NCI-H1105 (cell line): ENCODE measurements at regions not wholly inside any gene's neighbourhood (a gene's known extent, or its start where the extent isn't known, plus 50 kb on each side); places are given as distances from the start of the nearest gene placed in this dataset.
"Not testable (repeated sequence)": the region's sequence is repeated elsewhere in the genome, so short reads cannot be mapped to it uniquely, and the experiment has no call there.

Experiments used
- DNase-seq: peaks from one replicate; lab custom pipeline; 2025; lab: John Stamatoyannopoulos, UW

DNA sequence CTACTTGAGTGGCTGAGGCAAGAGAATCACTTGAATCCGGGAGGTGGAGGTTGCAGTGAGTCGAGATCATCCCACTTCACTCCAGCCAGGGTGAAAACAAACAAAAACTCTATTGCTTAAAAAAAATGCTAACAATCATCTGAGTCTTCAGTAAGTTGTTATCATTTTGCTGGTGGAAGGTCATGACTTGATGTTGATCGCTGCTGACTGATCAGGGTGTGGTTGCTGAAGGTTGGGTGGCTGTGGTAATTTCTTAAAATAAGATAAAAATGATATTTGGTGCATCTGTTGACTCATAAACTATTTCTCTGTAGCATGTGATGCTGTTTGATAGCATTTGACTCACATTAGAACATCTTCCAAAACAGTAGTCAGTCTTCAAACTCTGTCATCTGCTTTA lies 349.4 kb upstream of the PAPPA start:
- DNase-seq, result no peak

DNA sequence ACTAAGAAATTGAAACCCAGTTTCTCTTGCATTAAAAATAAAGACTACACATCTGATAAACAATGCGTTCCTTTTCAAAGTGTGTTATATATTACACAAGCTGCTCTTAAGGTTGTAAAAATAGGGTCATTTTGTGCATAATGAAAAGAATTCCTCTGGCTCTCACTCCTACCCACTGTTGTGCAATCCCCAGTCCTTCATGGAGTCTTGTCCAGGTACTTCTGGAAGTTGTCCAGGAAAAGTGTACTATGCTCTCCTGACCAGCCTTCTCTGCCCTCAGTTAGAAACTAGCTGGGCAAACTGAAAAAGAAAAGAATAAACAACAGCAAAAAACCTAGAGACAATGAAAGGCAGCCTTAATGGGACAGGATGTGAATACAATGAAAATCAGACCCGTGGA lies 345.5 kb upstream of the PAPPA start:
- no peak for DNase-seq

DNA sequence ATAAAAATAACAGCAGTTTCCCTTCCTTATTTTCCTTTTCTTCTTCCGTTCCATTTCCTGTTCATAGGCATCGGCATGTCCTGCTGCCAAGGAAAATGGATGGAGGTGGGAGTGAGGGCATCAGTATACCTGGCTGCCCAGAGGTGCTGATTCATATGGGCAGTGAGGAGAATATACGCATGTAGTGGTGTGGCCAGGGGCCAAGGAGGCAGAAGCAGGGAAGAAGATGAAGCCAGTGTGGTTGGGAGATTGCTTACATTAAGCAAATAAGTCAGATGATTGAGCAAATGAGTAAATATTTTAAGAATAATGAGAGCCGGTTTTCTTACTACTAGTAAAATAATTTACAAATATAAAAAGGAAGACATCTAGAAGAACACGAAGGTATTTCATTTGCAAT lies 344.9 kb upstream of the PAPPA start:
- DNase-seq, result no peak

DNA sequence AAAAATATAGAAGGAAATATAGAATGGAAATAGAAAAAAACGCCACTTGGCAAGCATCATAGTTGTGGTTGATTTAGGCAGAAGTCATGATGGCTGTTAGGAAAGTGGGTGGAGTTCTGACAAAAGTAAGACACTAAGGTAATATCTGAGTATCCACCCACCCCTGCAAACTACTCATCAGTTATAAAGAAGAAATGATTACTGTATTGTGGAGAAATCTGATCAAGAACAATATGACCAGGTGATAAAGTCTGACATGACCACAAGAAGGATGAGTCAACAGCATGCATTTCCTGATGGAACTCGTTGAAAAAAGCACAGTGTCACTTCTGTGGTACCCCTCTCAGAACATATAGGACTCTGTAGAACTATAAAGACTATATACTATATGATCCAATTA lies 343.4 kb upstream of the PAPPA start:
- no peak for DNase-seq

DNA sequence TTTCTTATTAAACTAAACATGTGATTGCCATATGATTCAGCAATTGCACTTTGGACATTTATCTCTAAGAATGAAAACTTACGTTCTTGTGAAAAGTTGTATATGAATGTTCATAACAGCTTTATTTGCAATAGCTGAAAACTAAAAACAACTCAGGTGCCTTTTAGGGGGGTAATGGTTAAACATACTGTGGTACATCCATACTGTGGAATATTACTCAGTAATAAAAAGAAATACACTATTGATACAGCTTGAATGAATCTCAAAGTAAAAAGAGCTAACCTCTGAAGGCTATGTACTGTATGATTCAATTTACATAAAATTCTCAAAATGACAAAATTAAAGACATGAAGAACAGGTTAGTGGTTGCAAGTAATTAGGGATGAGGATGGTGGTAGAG lies 339.5 kb upstream of the PAPPA start:
- no peak for DNase-seq

DNA sequence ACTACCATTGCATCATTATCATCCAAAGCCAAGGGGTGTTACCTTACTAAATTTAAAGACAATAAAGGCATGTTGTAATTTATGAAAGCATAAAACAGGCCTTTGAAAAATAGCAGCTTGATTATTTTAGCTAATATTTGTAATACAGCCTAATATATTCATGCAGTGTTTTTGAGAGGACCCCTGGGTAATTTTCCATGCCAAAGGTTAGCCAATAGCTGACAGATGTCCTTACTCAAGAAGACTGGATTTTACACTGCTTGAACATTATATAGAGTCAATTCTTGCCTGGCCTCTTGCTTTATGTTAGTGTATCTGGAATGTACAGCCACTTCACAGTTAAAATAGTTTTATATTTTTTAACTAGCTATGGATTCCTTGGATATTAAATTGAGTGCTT lies 337.8 kb upstream of the PAPPA start:
- DNase-seq, result no peak

DNA sequence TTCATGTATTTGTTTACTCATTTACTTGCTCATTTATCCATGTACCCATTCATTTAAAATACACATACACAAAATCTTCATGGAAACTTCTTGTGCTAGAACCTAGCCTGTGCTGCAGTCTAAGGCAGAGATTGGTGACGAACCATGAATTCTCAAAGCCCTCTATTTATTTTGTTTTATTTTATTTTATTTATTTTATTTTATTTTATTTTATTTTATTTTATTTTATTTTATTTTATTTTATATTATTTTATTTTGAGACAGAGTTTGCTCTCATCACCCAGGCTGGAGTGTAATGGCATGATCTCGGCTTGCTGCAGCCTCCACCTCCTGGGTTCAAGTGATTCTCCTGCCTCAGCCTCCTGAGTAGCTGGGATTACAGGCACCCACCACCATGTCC lies 334.9 kb upstream of the PAPPA start:
- DNase-seq, result not testable (repeated sequence)

DNA sequence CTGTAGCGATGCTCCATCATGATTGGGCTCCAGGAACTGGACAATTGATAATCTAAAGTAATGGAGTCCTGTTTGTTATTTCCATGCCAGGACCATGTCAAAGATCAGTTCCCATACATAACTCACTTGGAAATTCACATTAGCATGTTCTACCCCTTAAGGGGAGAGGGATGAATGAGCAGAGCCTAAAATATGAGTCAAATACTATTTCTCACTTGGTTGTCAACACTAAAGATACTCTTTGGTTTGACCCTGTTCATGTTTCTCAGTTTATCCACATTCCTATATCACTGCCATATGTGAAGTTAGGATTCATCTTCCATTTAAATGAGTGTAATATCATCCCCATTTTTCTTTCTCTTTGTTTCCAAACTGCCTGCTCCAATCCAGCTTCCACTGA lies 321.6 kb upstream of the PAPPA start:
- no peak for DNase-seq

DNA sequence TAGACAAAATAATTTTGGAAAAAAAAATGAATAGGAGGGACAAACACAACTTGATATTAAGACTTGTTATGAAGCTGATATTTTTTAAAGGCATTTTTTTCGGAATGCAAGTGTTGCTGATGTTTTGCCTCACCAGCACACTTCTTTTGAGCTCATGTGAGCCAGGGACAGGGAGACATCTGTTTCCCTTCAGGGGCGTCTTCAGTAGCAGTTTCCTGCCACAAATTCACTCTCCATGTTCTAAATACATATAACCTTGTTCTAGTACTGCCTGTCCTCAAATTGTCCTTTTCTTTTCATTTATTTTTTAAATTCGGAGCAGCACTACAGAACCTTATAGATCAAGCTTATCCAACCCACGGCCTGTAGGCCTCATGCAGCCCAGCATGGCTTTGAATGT lies 316.0 kb upstream of the PAPPA start:
- DNase-seq, result no peak

DNA sequence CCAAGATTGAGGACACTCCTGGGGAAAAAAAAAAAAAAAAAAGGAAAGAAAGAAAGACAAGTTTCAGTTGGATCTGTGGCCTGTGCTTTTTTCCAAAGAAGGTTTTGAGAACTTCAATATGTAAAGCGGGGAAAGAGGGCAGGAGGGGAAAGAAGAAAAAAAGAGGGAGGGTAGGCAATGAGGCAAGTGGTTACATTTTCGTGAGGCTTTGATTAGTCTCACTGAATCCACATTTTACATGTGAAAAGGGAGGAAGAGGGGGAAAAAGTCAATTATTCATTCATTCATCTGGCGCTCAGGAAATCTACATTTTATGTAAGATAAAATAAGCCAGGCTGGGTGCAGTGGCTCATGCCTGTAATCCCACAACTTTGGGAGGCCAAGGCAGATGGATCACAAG lies 315.2 kb upstream of the PAPPA start:
- DNase-seq, result no peak

DNA sequence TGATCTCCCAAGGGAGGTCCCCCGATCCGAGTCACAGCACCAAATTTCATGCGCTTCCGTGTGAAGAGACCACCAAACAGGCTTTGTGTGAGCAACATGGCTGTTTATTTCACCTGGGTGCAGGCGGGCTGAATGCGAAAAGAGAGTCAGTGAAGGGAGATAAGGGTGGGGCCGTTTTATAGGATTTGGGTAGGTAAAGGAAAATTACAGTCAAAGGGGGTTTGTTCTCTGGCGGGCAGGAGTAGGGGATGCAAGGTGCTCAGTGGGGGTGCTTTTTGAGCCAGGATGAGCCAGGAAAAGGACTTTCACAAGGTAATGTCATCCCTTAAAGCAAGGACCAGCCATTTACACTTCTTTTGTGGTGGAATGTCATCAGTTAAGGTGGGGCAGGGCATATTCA lies 309.2 kb upstream of the PAPPA start:
- not testable (repeated sequence) for DNase-seq

DNA sequence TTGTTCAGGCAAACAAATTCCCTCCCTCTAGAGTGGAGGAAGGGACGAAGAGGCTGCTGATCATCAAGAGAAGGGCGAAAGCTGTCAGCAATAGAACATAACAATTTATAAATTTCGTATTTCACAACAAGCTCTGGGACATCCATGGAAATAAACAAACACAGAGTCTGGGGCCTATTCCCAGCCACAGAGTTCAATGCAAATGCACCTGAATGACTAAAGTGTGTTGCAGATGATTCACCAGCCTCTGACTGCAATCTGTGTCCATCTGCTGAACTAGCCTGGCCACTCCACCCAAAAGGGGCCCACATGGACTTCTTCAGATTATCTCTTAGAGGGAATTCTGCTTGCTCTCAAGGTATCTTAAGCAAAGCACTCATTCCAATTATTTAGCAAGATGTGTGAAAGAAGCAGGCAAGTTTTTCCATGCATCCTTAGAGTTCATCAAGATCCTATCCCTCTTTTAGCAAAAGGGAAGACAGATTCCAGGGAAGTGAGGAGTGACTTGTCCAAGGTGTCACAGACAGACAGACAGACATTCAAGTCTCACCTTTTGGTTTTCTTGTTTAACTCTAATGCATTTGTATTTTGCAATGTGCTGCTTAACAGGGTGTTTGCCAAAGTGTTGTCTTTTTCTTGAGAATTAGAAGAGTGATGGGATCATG lies 307.8 kb upstream of the PAPPA start:
- no peak for DNase-seq

DNA sequence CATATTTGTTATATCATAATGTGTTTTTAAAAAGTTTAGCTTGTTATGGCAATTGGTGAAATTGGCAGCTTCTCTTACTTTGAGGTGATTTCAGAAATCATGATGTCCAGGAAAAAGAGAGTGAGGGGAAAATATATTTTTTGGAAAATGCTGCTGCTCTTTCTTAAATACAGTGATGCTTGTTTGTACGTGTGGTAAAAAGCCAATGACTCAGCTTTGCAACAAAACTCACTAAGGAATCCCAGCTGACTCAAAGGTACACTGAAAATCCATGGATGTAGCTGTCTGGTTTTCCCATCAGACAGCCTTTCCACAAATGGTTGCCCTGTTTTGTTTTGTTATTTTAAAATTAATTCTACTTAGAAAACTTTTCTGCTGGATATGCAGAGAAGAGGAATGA lies 306.4 kb upstream of the PAPPA start:
- no peak for DNase-seq

DNA sequence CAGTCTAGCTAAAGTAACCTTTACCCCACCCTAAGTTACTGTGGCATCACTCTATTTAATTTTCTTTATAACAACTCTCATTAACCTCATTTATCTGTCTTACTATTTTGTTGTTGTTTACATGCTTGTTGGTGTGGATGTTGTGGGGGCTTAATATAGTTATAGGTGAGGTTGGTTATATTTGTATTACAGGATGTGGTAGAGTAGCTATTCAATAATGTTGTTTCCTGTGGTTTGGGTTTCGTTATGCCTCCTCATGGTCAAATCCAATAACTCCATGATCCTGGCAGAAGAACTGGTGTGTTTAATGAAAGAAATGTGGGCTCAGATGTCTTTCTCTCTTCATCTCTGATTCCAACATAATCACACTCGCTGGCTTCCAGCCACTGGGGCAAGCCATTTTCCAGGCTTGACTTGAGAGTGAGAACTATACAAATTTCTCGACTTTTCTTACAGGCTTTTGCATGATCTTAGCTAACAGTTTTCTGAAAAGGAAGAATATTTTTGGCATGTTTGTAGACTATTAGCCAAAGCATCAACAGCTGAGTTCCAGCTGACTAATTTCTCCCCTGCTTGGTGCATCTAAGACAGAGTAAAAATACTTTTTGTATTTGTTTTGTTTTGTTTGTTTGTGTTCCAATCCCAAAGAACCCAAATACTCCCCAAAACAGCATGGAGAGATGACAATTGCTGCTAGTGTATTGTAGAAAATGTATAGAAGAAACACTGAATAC lies 303.7 kb upstream of the PAPPA start:
- DNase-seq, result no peak

DNA sequence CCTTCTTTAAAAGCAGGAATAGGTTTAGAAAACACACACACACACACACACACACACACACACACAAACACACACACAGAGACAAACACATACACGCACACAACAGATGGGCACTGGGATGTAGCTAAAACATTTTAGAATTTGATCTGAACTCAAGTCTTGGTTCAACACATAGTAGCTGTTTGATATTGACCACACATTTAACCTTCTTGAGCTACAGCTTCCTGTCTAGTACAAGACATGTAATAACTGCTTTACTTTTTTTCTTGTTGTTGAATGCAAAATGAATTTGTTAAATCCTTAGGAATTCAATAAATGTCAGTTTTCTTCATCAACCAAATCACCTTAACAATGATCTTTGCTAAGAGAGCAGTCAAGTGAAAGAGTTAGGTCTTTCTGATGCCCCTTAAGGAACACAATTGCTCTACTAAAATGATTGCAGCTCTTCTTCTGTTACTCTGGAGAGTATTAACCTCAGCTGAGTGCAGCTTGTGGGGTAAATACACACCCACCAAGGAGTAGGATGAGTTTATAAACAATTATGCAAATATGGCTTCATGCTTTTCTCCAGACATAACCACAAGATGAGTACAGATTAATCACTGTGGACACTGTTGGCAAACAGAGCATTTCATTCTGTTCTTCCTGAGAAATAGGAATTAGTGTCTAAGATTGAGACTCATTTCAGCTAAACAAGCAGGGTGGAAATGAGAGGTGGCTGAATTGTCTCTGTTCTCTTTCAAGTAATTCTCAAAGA lies 302.9 kb upstream of the PAPPA start:
- DNase-seq, result no peak

DNA sequence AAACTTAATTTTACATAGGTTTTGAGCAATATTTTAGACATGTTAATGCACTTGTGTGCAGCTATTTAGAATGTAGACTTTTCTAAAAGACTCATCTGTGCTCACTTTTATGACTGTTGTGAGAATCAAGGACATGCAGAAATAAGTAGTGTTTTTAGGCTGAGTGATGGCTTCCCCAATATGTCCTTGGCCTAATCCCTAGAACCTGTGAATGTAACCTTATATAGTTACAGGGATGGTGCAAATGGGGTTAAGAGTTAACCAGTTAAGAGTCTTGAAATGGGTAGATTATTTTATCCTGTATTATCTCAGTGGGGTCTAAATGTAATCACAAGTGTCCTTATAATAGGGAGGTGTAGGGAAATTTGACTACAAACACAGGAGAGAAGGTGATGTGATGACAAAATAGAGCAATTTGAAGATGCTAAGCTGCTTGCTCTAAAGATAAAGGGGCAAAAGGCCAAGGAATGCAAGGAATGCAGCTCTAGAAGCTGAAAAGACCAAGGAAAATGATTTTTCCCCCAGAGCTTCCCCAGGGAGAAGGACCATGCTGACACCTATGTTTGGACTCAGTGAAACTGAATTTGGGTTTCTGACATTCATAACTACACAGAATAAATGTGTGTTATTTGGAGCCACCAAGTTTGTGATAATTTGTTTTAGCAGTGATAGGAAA lies 298.0 kb upstream of the PAPPA start:
- no peak for DNase-seq

DNA sequence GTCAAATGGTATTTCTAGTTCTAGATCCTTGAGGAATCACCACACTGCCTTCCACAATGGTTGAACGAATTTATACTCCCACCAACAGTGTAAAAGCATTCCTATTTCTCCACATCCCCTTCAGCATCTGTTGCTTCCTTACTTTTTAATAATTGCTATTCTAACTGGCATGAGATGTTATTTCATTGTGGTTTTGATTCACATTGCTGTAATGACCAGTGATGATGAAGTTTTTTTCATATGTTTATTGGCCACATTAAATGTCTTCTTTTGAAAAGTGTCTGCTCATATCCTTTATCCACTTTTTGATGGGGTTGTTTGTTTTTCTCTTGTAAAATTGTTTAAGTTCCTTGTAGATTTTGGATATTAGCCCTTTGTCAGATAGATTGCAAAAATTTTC lies 295.2 kb upstream of the PAPPA start:
- not testable (repeated sequence) for DNase-seq

DNA sequence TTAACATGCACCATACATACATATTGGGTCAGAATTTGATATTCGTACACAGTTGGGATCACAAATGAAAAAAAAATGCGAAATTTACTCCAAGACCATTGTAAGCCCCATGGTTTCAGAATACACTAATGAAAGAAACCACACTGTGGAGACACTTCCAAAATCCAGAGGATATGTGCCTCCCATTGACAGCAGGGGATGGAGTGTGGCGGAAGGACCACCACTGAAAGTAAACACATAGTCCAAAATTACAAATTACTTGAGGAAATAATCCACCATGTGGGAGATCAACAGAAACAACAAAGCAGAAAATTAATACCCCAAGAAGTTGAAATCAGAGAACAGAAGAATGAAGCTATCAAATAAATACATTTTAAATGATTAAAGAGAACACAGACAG lies 291.6 kb upstream of the PAPPA start:
- DNase-seq, result no peak

DNA sequence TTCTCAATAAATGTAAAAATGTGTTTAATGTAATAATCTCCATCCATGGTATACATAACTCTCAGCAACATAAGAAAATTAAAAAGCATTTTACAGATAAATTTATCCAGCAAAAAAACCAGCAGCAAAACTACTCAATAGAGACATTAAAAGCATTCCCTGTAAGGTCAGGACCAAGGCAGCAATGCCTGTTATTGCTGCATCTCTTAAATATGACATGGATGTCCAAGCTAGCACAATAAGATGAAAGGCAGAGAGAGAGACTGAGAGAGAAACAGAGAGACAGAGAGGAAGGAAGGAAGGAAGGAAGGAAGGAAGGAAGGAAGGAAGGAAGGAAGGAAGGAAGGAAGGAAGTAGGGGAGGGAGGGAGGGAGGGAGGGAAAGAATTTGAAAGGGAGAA lies 289.0 kb upstream of the PAPPA start:
- no peak for DNase-seq

DNA sequence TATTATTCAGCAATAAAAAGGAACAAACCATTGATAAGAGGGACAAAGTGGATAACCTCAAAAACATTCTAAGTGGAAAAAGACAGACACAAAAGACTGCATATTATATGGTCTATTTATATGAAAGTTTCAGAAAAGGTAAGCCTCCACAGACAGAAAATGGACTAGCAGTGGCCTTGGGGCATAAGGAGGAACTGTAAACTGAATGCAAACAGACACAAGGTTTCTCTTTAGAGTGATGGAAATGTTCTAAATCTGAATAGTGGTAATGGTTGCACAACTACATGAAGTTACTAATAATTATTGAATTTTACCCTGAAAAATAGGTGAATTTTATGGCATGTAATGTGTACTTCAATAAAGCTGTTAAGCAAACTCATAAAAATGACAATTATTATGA lies 286.3 kb upstream of the PAPPA start:
- no peak for DNase-seq

DNA sequence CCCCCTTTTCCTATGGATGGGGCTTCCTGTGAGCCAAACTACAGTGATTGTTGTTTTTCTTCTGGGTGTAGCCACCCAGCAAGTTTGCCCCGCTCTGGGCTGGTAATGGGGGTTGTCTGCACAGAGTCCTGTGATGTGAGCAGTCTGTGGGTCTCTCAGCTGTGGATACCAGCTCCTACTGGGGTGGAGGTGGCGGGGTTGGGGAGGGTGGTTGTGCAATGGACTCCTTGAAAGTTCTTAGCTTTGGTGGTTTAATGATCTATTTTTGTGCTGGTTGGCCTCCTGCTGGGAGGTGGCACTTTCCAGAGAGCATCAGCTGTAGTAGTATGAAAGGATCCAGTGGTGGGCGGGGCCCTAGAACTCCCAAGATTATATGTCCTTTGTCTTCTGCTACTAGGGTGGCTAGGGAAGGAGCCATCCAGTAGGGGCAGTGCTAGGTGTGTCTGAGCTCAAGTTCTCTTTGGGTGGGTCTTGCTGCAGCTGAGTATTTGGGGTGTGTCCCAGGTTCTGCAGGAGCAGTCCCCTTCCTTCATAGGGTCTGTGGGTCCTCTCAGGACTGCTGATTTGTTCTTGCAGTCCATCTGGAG lies 275.6 kb upstream of the PAPPA start:
- no peak for DNase-seq

DNA sequence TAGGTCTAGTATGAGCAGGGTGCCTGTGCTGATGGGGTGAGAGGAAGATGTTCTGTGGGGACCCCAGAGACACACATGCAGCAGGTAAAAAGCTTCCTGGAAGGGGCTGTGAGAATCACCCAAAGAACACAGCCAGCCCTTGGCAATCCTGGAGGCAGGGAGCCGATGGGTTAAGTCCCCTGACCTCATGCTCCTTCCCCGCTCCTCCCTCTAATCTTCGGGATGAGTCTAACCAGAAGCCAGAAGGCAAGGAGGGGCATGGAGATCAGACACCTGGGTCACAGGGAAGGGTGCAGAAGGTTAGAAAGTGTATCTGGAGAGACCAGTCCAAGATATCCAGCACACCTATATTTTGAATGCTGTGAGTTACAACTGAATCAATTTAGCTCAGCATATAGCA lies 274.1 kb upstream of the PAPPA start:
- no peak for DNase-seq
